H9 (cell line): ENCODE measurements at regions not wholly inside any gene's neighbourhood (a gene's known extent, or its start where the extent isn't known, plus 50 kb on each side); places are given as distances from the start of the nearest gene placed in this dataset.
"Not testable (repeated sequence)": the region's sequence is repeated elsewhere in the genome, so short reads cannot be mapped to it uniquely, and the experiment has no call there.

Source experiments
- DNase-seq: peaks from one replicate; pipeline ENCODE4 v3.0.0-alpha.2; 2017
- H2AFZ ChIP-seq: one replicate; pipeline ENCODE4 v1.6.1; 2013; ENCODE audit warnings: mild to moderate bottlenecking, low read length, control low read depth, moderate library complexity
- H2AK5ac ChIP-seq: 2 replicates; pipeline ENCODE4 v1.6.1; 2013; ENCODE audit warnings: low read length, control low read depth, mixed read lengths; ENCODE audit not compliant: insufficient read length
- H2BK120ac ChIP-seq: one replicate; pipeline ENCODE4 v1.6.1; 2013; ENCODE audit warnings: low read depth, mild to moderate bottlenecking, low read length, control low read depth, inconsistent platforms; ENCODE audit not compliant: poor library complexity, severe bottlenecking
- H2BK12ac ChIP-seq: 2 replicates; pipeline ENCODE4 v1.6.1; 2013; ENCODE audit warnings: low read length, control low read depth, mixed read lengths, low read depth; ENCODE audit not compliant: insufficient read length
- H2BK15ac ChIP-seq: 2 replicates; pipeline ENCODE4 v1.6.1; 2013; ENCODE audit warnings: low read depth, low read length, control low read depth
- H2BK20ac ChIP-seq: one replicate; pipeline ENCODE4 v1.6.1; 2013; ENCODE audit warnings: low read depth, mild to moderate bottlenecking, low read length, control low read depth, inconsistent platforms; ENCODE audit not compliant: poor library complexity, severe bottlenecking
- H2BK5ac ChIP-seq: 2 replicates; pipeline ENCODE4 v1.6.1; 2013; ENCODE audit warnings: low read length, control low read depth, mixed read lengths; ENCODE audit not compliant: insufficient read length
- H3K14ac ChIP-seq: 2 replicates; pipeline ENCODE4 v1.6.1; 2013; ENCODE audit warnings: low read length, control low read depth; ENCODE audit not compliant: insufficient read depth
- H3K18ac ChIP-seq: 2 replicates; pipeline ENCODE4 v1.6.1; 2013; ENCODE audit warnings: low read depth, mild to moderate bottlenecking, mixed read lengths, low read length, control low read depth; ENCODE audit not compliant: insufficient read length
- H3K23ac ChIP-seq: 2 replicates; pipeline ENCODE4 v1.6.1; 2013; ENCODE audit warnings: low read length, control low read depth, mixed read lengths, low read depth; ENCODE audit not compliant: insufficient read length
- H3K23me2 ChIP-seq: 2 replicates; pipeline ENCODE4 v1.6.1; 2013; ENCODE audit warnings: low read depth, mild to moderate bottlenecking, mixed read lengths, low read length, control low read depth; ENCODE audit not compliant: insufficient read length, poor library complexity, severe bottlenecking
- H3K27ac ChIP-seq: 2 replicates; pipeline ENCODE4 v1.5.1; 2013; ENCODE audit warnings: low read length, control low read depth, mixed read lengths, low read depth; ENCODE audit not compliant: insufficient read length
- H3K27me3 ChIP-seq: 2 replicates; pipeline ENCODE4 v1.6.1; 2013; ENCODE audit warnings: low read length, control low read depth, inconsistent platforms; ENCODE audit not compliant: insufficient read depth
- H3K4ac ChIP-seq: 2 replicates; pipeline ENCODE4 v1.6.1; 2013; ENCODE audit warnings: low read depth, mild to moderate bottlenecking, control low read depth, inconsistent platforms, low read length, moderate library complexity
- H3K4me1 ChIP-seq: 2 replicates; pipeline ENCODE4 v1.6.1; 2013; ENCODE audit warnings: low read length, control low read depth, inconsistent platforms; ENCODE audit not compliant: insufficient read depth
- H3K4me2 ChIP-seq: 2 replicates; pipeline ENCODE4 v1.6.1; 2013; ENCODE audit warnings: low read length, control low read depth, mixed read lengths; ENCODE audit not compliant: insufficient read length, insufficient read depth
- H3K56ac ChIP-seq: 2 replicates; pipeline ENCODE4 v1.6.1; 2013; ENCODE audit warnings: low read depth, mild to moderate bottlenecking, mixed read lengths, low read length, control low read depth; ENCODE audit not compliant: insufficient read length
- H3K79me1 ChIP-seq: 2 replicates; pipeline ENCODE4 v1.6.1; 2013; ENCODE audit warnings: low read depth, mild to moderate bottlenecking, moderate library complexity, low read length, control low read depth, inconsistent platforms; ENCODE audit not compliant: insufficient read depth, poor library complexity, severe bottlenecking
- H3K79me2 ChIP-seq: 2 replicates; pipeline ENCODE4 v1.6.1; 2013; ENCODE audit warnings: low read length, control low read depth, inconsistent platforms; ENCODE audit not compliant: insufficient read depth
- H3K9ac ChIP-seq: 2 replicates; pipeline ENCODE4 v1.6.1; 2013; ENCODE audit warnings: low read length, control low read depth, mixed read lengths; ENCODE audit not compliant: insufficient read length; ENCODE audit errors: extremely low read depth
- H3K9me3 ChIP-seq: one replicate; pipeline ENCODE4 v1.6.1; 2013; ENCODE audit warnings: low read depth, low read length, inconsistent platforms; ENCODE audit not compliant: control insufficient read depth
- H3T11ph ChIP-seq: one replicate; pipeline ENCODE4 v1.6.1; 2013; ENCODE audit warnings: mild to moderate bottlenecking, low read length, control low read depth, inconsistent platforms
- H4K20me1 ChIP-seq: one replicate; pipeline ENCODE4 v1.6.1; 2013; ENCODE audit not compliant: control insufficient read depth, insufficient read length, insufficient read depth
- H4K5ac ChIP-seq: 2 replicates; pipeline ENCODE4 v1.6.1; 2013; ENCODE audit warnings: low read depth, mild to moderate bottlenecking, mixed read lengths, low read length, control low read depth; ENCODE audit not compliant: insufficient read length
- H4K8ac ChIP-seq: replicated peaks from 2 replicates; pipeline ENCODE4 v1.6.1; 2013; ENCODE audit warnings: low read length, control low read depth, mixed read lengths, low read depth; ENCODE audit not compliant: insufficient read length
- H4K91ac ChIP-seq: 2 replicates; pipeline ENCODE4 v1.6.1; 2013; ENCODE audit warnings: low read depth, mild to moderate bottlenecking, moderate library complexity, mixed read lengths, low read length, control low read depth; ENCODE audit not compliant: insufficient read length
- H3K27ac Mint-ChIP-seq, 3 experiments: 2 replicates in 2 of 3; 3 replicates in 1 of 3; pipeline ENCODE4 v1.8.0; 2020 to 2021; ENCODE audit warnings: mixed read lengths in 3 of 3, mild to moderate bottlenecking in 1 of 3, moderate library complexity in 1 of 3
- H3K27me3 Mint-ChIP-seq: 2 replicates; pipeline ENCODE4 v1.8.0; 2021; ENCODE audit warnings: low read depth, mild to moderate bottlenecking, moderate library complexity, mixed read lengths
- H3K36me3 Mint-ChIP-seq, 3 experiments: 2 replicates in 2 of 3; 3 replicates in 1 of 3; pipeline ENCODE4 v1.8.0; 2020 to 2021; ENCODE audit warnings: low read depth in 3 of 3, mixed read lengths in 3 of 3; ENCODE audit not compliant: insufficient read depth in 1 of 3
- H3K4me1 Mint-ChIP-seq, 2 experiments: 2 replicates each; pipeline ENCODE4 v1.8.0; 2020; ENCODE audit warnings: mixed read lengths in 2 of 2
- H3K4me3 Mint-ChIP-seq, 2 experiments: 2 replicates in 1 of 2; 3 replicates in 1 of 2; pipeline ENCODE4 v1.8.0; 2020 to 2021; ENCODE audit warnings: mild to moderate bottlenecking in 2 of 2, mixed read lengths in 2 of 2, moderate library complexity in 1 of 2
- H3K9me3 Mint-ChIP-seq, 2 experiments: 2 replicates in 1 of 2; 3 replicates in 1 of 2; pipeline ENCODE4 v1.8.0; 2020; ENCODE audit warnings: mild to moderate bottlenecking in 2 of 2, mixed read lengths in 2 of 2, moderate library complexity in 1 of 2
- WGBS: extraction: QIAGEN DNeasy Blood & Tissue Kit; methylation state at CpG from one replicate; pipeline ENCODE4 v1.1.7; 2013; ENCODE audit warnings: missing lambda C conversion rate, low lambda C conversion rate, mixed read lengths; ENCODE audit not compliant: insufficient read length; ENCODE audit errors: extremely low coverage; 5-methylcytosine and 5-hydroxymethylcytosine counted together
- TF ChIP-seq, protein P1 (sequence below): fragments of 200-600 bp; sonication (generic); conservative IDR thresholded peaks from 3 replicates; pipeline ENCODE4 v1.8.0; 2021; ENCODE audit warnings: antibody characterized with exemption, mild to moderate bottlenecking

DNA sequence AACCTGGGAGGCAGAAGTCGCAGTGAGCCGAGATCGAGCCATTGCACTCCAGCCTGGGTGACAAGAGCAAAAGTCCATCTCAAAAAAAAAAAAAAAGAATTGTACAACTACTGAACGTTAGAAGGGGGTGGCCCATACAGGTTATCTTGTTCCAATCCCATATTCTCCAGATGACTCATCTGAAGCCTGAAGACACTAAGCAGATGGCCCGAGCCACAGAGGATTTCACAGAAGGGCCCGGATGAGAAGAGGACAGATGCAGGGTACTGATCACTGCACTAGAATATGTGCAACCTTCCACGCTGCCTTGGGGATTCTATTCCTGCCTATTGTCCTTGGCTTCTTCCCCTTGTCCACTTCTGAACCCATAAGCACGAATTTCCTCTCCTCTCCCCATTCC, 70.9 kb upstream of the UBASH3B start:
- H3K27me3 Mint-ChIP-seq = no peaks in the 10 kb centered on the region; the same call in 1 of the 2 replicates
- H2BK20ac ChIP-seq = no peak overlapping the region
- no peak overlapping the region for H3K4me3 Mint-ChIP-seq
- no peak overlapping the region for H4K91ac ChIP-seq
- no peak overlapping the region for H3K4me2 ChIP-seq
- no peak overlapping the region for H3K18ac ChIP-seq
- H3K27ac ChIP-seq = no peak overlapping the region
- no peak overlapping the region for H3K9ac ChIP-seq
- no peak overlapping the region for H4K5ac ChIP-seq
- H2AFZ ChIP-seq = no peak overlapping the region
- no peak overlapping the region for H3K14ac ChIP-seq
- H2BK5ac ChIP-seq = no peak overlapping the region
- TF ChIP-seq, protein P1, sequence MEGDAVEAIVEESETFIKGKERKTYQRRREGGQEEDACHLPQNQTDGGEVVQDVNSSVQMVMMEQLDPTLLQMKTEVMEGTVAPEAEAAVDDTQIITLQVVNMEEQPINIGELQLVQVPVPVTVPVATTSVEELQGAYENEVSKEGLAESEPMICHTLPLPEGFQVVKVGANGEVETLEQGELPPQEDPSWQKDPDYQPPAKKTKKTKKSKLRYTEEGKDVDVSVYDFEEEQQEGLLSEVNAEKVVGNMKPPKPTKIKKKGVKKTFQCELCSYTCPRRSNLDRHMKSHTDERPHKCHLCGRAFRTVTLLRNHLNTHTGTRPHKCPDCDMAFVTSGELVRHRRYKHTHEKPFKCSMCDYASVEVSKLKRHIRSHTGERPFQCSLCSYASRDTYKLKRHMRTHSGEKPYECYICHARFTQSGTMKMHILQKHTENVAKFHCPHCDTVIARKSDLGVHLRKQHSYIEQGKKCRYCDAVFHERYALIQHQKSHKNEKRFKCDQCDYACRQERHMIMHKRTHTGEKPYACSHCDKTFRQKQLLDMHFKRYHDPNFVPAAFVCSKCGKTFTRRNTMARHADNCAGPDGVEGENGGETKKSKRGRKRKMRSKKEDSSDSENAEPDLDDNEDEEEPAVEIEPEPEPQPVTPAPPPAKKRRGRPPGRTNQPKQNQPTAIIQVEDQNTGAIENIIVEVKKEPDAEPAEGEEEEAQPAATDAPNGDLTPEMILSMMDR = no peak
- H3T11ph ChIP-seq = no peak overlapping the region
- H3K4me1 ChIP-seq = no peaks in the 10 kb centered on the region
- H2BK15ac ChIP-seq = no peak overlapping the region
- H3K9me3 ChIP-seq = no peaks in the 10 kb centered on the region
- no peaks in the 10 kb centered on the region for H3K79me2 ChIP-seq
- H4K20me1 ChIP-seq = no peaks in the 10 kb centered on the region
- peaks cover 2% of the 10 kb centered on the region for H3K23me2 ChIP-seq
- H3K27ac Mint-ChIP-seq = no peak overlapping the region
- no peak for DNase-seq
- no peak overlapping the region for H3K23ac ChIP-seq
- H3K56ac ChIP-seq = no peak overlapping the region
- H3K36me3 Mint-ChIP-seq = no peaks in the 10 kb centered on the region; a peak in 1 of 7 replicates
- no CpG with 5 or more reads among the region's 8 CpGs for WGBS
- H2AK5ac ChIP-seq = no peak overlapping the region
- no peak overlapping the region for H2BK120ac ChIP-seq
- no peak overlapping the region for H4K8ac ChIP-seq
- no peak overlapping the region for H3K4ac ChIP-seq
- peaks cover 0 to 11% of the 10 kb centered on the region in 2 experiments; a peak in 3 of 5 replicates for H3K9me3 Mint-ChIP-seq
- H2BK12ac ChIP-seq = no peak overlapping the region
- H3K4me1 Mint-ChIP-seq = peaks cover 9 to 12% of the 10 kb centered on the region in 2 experiments
- H3K79me1 ChIP-seq = no peaks in the 10 kb centered on the region
- H3K27me3 ChIP-seq = no peaks in the 10 kb centered on the region

DNA sequence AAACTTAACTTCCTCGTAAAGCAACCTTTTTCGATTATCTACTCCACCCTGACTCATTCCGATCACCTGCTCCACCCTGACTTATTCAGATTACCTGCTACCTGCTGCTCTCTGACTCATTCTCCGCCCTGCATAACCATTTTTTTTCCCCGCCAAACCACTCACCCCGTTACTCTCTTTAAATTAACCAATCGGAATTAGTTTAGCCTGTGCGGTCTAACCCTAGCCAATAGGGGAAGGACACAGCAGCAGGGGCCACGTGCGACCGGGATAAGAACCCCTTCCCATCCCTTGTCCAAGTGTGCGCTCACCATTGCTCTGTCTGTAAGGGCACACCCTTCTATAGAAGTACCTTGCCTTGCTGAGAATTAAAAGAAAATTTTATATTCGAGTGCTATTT, 75.5 kb upstream of the UBASH3B start:
- H3K27me3 Mint-ChIP-seq, H4K20me1 ChIP-seq, H3K4me1 ChIP-seq, H3K14ac ChIP-seq, H3K36me3 Mint-ChIP-seq, H2BK120ac ChIP-seq, H3K27me3 ChIP-seq, H3K9ac ChIP-seq, H2BK12ac ChIP-seq, H2BK15ac ChIP-seq, H2AK5ac ChIP-seq, H4K91ac ChIP-seq, H2BK20ac ChIP-seq, H3T11ph ChIP-seq, H2AFZ ChIP-seq, H3K79me1 ChIP-seq, H3K56ac ChIP-seq, H3K18ac ChIP-seq, H3K23ac ChIP-seq, H4K5ac ChIP-seq, H4K8ac ChIP-seq, H3K4ac ChIP-seq, H3K23me2 ChIP-seq, H2BK5ac ChIP-seq, H3K79me2 ChIP-seq, H3K9me3 ChIP-seq, H3K27ac ChIP-seq: not testable (repeated sequence)
- WGBS = no CpG with 5 or more reads among the region's 13 CpGs
- H3K4me3 Mint-ChIP-seq = peak overlapping the region; percentile 0 to 60; a peak in 3 of 5 replicates
- DNase-seq = peak; percentile 72
- H3K9me3 Mint-ChIP-seq = peaks cover 8 to 21% of the 10 kb centered on the region in 2 experiments; a peak in 4 of 5 replicates
- H3K4me1 Mint-ChIP-seq = peaks cover 9 to 12% of the 10 kb centered on the region in 2 experiments
- H3K4me2 ChIP-seq = peak overlapping the region; percentile 8
- H3K27ac Mint-ChIP-seq = peak overlapping the region; percentile 18 to 63 (median 18); a peak in 1 of 7 replicates
